ENCODE measurements at regions not wholly inside any gene's neighbourhood (a gene's known extent, or its start where the extent isn't known, plus 50 kb on each side); places are given as distances from the start of the nearest gene placed in this dataset.
A peak's percentile ranks its signal among the peaks of the same experiment; 100 is the strongest.
"Not testable (repeated sequence)": the region's sequence is repeated elsewhere in the genome, so short reads cannot be mapped to it uniquely, and the experiment has no call there.

GRCh38 chr16:85230764-85231383 is 118.6 kb upstream of the CIBAR2 start:
- not testable (repeated sequence) for H2AK5ac ChIP-seq (ENCODE audit: low read length); H3K36me3 ChIP-seq (ENCODE audit: control insufficient read depth, insufficient read depth, low read length); H3K56ac ChIP-seq (ENCODE audit: low read length); H2BK5ac ChIP-seq (ENCODE audit: low read length); H3K9ac ChIP-seq (ENCODE audit: low read length); DNase-seq; H3K27me3 ChIP-seq (ENCODE audit: insufficient read depth, low read length, poor library complexity); H3K4me1 ChIP-seq (ENCODE audit: control insufficient read depth, low read depth, low read length); H3K4me2 ChIP-seq (ENCODE audit: low read length); H3K4ac ChIP-seq (ENCODE audit: low read depth, low read length); H3K4me3 ChIP-seq (ENCODE audit: low read length); H2BK120ac ChIP-seq (ENCODE audit: low read depth, low read length); H4K8ac ChIP-seq (ENCODE audit: low read depth, low read length); H2BK15ac ChIP-seq (replicated peaks; ENCODE audit: low read depth); H3K79me2 ChIP-seq (ENCODE audit: control insufficient read depth, insufficient read depth, low read length); H3K23ac ChIP-seq (ENCODE audit: low read length); H3K27ac ChIP-seq (ENCODE audit: low read depth, low read length); H4K5ac ChIP-seq (ENCODE audit: low read length); H3K18ac ChIP-seq (ENCODE audit: low read length)
- WGBS (ENCODE audit: extremely low coverage, insufficient coverage, low lambda C conversion rate) = 100% methylated on average over 1 of the region's 6 CpGs
- peaks cover 18% of the 10 kb centered on the region for H3K79me1 ChIP-seq (ENCODE audit: low read length)

- H4K5ac ChIP-seq (ENCODE audit: low read length) = no peak overlapping the region
- no peak for DNase-seq
- H3K79me1 ChIP-seq (ENCODE audit: low read length) = peaks cover 18% of the 10 kb centered on the region
- H3K9ac ChIP-seq (ENCODE audit: low read length) = no peak overlapping the region
- no peak overlapping the region for H3K27ac ChIP-seq (ENCODE audit: low read depth, low read length)
- peaks cover 4% of the 10 kb centered on the region for H3K79me2 ChIP-seq (ENCODE audit: control insufficient read depth, insufficient read depth, low read length)
- no peak overlapping the region for H2BK5ac ChIP-seq (ENCODE audit: low read length)
- WGBS (ENCODE audit: extremely low coverage, insufficient coverage, low lambda C conversion rate) = no CpG with 5 or more reads among the region's 8 CpGs
- peaks cover 9% of the 10 kb centered on the region for H3K4me1 ChIP-seq (ENCODE audit: control insufficient read depth, low read depth, low read length)
- no peak overlapping the region for H3K56ac ChIP-seq (ENCODE audit: low read length)
- no peaks in the 10 kb centered on the region for H3K36me3 ChIP-seq (ENCODE audit: control insufficient read depth, insufficient read depth, low read length)
- H4K8ac ChIP-seq (ENCODE audit: low read depth, low read length) = no peak overlapping the region
- no peak overlapping the region for H3K18ac ChIP-seq (ENCODE audit: low read length)
- H2BK15ac ChIP-seq (replicated peaks; ENCODE audit: low read depth) = no peak overlapping the region
- H3K27me3 ChIP-seq (ENCODE audit: insufficient read depth, low read length, poor library complexity) = no peaks in the 10 kb centered on the region
- H3K4me3 ChIP-seq (ENCODE audit: low read length) = no peak overlapping the region
- no peak overlapping the region for H3K23ac ChIP-seq (ENCODE audit: low read length)
- H2AK5ac ChIP-seq (ENCODE audit: low read length) = no peak overlapping the region
- no peak overlapping the region for H3K4me2 ChIP-seq (ENCODE audit: low read length)
- H3K4ac ChIP-seq (ENCODE audit: low read depth, low read length) = no peak overlapping the region
- no peak overlapping the region for H2BK120ac ChIP-seq (ENCODE audit: low read depth, low read length)
Observed at GRCh38 chr16:85231959-85232358, 119.7 kb upstream of the CIBAR2 start.

GRCh38 chr16:85232369-85233142 is 120.3 kb upstream of the CIBAR2 start:
- Histone ChIP-seq H4K5ac (ENCODE audit: low read length) (no peak overlapping the region), H3K4ac (ENCODE audit: low read depth, low read length) (no peak overlapping the region), H2BK120ac (ENCODE audit: low read depth, low read length) (no peak overlapping the region), H3K23ac (ENCODE audit: low read length) (no peak overlapping the region), H3K36me3 (ENCODE audit: control insufficient read depth, insufficient read depth, low read length) (no peaks in the 10 kb centered on the region), H2BK15ac (replicated peaks; ENCODE audit: low read depth) (no peak overlapping the region), H3K4me1 (ENCODE audit: control insufficient read depth, low read depth, low read length) (peaks cover 9% of the 10 kb centered on the region), H3K56ac (ENCODE audit: low read length) (no peak overlapping the region), H3K18ac (ENCODE audit: low read length) (no peak overlapping the region), H2BK5ac (ENCODE audit: low read length) (no peak overlapping the region), H3K9ac (ENCODE audit: low read length) (no peak overlapping the region), H3K79me1 (ENCODE audit: low read length) (peaks cover 18% of the 10 kb centered on the region), H2AK5ac (ENCODE audit: low read length) (no peak overlapping the region), H3K27ac (ENCODE audit: low read depth, low read length) (no peak overlapping the region), H3K79me2 (ENCODE audit: control insufficient read depth, insufficient read depth, low read length) (peaks cover 4% of the 10 kb centered on the region), H3K4me2 (ENCODE audit: low read length) (no peak overlapping the region), H3K4me3 (ENCODE audit: low read length) (no peak overlapping the region), H4K8ac (ENCODE audit: low read depth, low read length) (no peak overlapping the region), H3K27me3 (ENCODE audit: insufficient read depth, low read length, poor library complexity) (no peaks in the 10 kb centered on the region)
- no peak for DNase-seq
- WGBS (ENCODE audit: extremely low coverage, insufficient coverage, low lambda C conversion rate) = no CpG with 5 or more reads among the region's 13 CpGs

GRCh38 chr16:85233516-85233915 is 121.2 kb upstream of the CIBAR2 start:
- H3K27ac ChIP-seq (ENCODE audit: low read depth, low read length) = no peak overlapping the region
- no peak overlapping the region for H3K4me2 ChIP-seq (ENCODE audit: low read length)
- H3K79me1 ChIP-seq (ENCODE audit: low read length) = peaks cover 14% of the 10 kb centered on the region
- no peaks in the 10 kb centered on the region for H3K27me3 ChIP-seq (ENCODE audit: insufficient read depth, low read length, poor library complexity)
- no peak overlapping the region for H3K4ac ChIP-seq (ENCODE audit: low read depth, low read length)
- DNase-seq = no peak
- H4K5ac ChIP-seq (ENCODE audit: low read length) = no peak overlapping the region
- H3K9ac ChIP-seq (ENCODE audit: low read length) = no peak overlapping the region
- H2BK15ac ChIP-seq (replicated peaks; ENCODE audit: low read depth) = no peak overlapping the region
- H3K4me1 ChIP-seq (ENCODE audit: control insufficient read depth, low read depth, low read length) = peaks cover 6% of the 10 kb centered on the region
- no peak overlapping the region for H2BK5ac ChIP-seq (ENCODE audit: low read length)
- no peak overlapping the region for H2AK5ac ChIP-seq (ENCODE audit: low read length)
- H3K18ac ChIP-seq (ENCODE audit: low read length) = no peak overlapping the region
- no peaks in the 10 kb centered on the region for H3K36me3 ChIP-seq (ENCODE audit: control insufficient read depth, insufficient read depth, low read length)
- no CpG with 5 or more reads among the region's 6 CpGs for WGBS (ENCODE audit: extremely low coverage, insufficient coverage, low lambda C conversion rate)
- H3K23ac ChIP-seq (ENCODE audit: low read length) = no peak overlapping the region
- no peak overlapping the region for H2BK120ac ChIP-seq (ENCODE audit: low read depth, low read length)
- H3K4me3 ChIP-seq (ENCODE audit: low read length) = no peak overlapping the region
- peaks cover 4% of the 10 kb centered on the region for H3K79me2 ChIP-seq (ENCODE audit: control insufficient read depth, insufficient read depth, low read length)
- no peak overlapping the region for H4K8ac ChIP-seq (ENCODE audit: low read depth, low read length)
- peak overlapping the region; percentile 17 for H3K56ac ChIP-seq (ENCODE audit: low read length)

GRCh38 chr16:85234310-85235204 is 122.3 kb upstream of the CIBAR2 start:
- Histone ChIP-seq H3K4me2 (ENCODE audit: low read length) (peak overlapping the region; percentile 58), H2AK5ac (ENCODE audit: low read length) (no peak overlapping the region), H2BK5ac (ENCODE audit: low read length) (peak overlapping the region; percentile 88), H4K8ac (ENCODE audit: low read depth, low read length) (no peak overlapping the region), H3K4me3 (ENCODE audit: low read length) (no peak overlapping the region), H2BK15ac (replicated peaks; ENCODE audit: low read depth) (peak overlapping the region; percentile 45), H3K18ac (ENCODE audit: low read length) (peak overlapping the region; percentile 95), H3K27ac (ENCODE audit: low read depth, low read length) (peak overlapping the region; percentile 96), H3K9ac (ENCODE audit: low read length) (peak overlapping the region; percentile 64), H3K56ac (ENCODE audit: low read length) (peak overlapping the region; percentile 88), H2BK120ac (ENCODE audit: low read depth, low read length) (peak overlapping the region; percentile 83), H4K5ac (ENCODE audit: low read length) (no peak overlapping the region), H3K27me3 (ENCODE audit: insufficient read depth, low read length, poor library complexity) (no peaks in the 10 kb centered on the region), H3K36me3 (ENCODE audit: control insufficient read depth, insufficient read depth, low read length) (no peaks in the 10 kb centered on the region), H3K4me1 (ENCODE audit: control insufficient read depth, low read depth, low read length) (peaks cover 6% of the 10 kb centered on the region), H3K4ac (ENCODE audit: low read depth, low read length) (peak overlapping the region; percentile 84), H3K23ac (ENCODE audit: low read length) (no peak overlapping the region), H3K79me2 (ENCODE audit: control insufficient read depth, insufficient read depth, low read length) (peaks cover 4% of the 10 kb centered on the region), H3K79me1 (ENCODE audit: low read length) (peaks cover 14% of the 10 kb centered on the region)
- peak; percentile 98 for DNase-seq
- WGBS (ENCODE audit: extremely low coverage, insufficient coverage, low lambda C conversion rate) = no CpG with 5 or more reads among the region's 36 CpGs

Data from mesendoderm (in vitro differentiated cells).